Head of caudate nucleus (tissue), 42 donors: ENCODE measurements at regions not wholly inside any gene's neighbourhood (a gene's known extent, or its start where the extent isn't known, plus 50 kb on each side); places are given as distances from the start of the nearest gene placed in this dataset.

Source experiments
- DNase-seq, 42 donors: peaks; one replicate each; pipeline versions ENCODE4 v3.0.0 to v3.0.0-alpha.2; 2020 to 2021; ENCODE audit warnings: mixed read lengths in 7 of 42
- intact Hi-C: fragments of 100-400 bp; cut with DNase I; formaldehyde crosslinking; loops from one replicate; pipeline ENCODE4 v1.15.0; 2022

- intact Hi-C loops = no loop called here
- DNase-seq = peak in 1 of 42 donors; percentile 32
These were observed 172.4 kb downstream of the FBXO15 start for GRCh38 chr18:73975266-73975665.

DNA sequence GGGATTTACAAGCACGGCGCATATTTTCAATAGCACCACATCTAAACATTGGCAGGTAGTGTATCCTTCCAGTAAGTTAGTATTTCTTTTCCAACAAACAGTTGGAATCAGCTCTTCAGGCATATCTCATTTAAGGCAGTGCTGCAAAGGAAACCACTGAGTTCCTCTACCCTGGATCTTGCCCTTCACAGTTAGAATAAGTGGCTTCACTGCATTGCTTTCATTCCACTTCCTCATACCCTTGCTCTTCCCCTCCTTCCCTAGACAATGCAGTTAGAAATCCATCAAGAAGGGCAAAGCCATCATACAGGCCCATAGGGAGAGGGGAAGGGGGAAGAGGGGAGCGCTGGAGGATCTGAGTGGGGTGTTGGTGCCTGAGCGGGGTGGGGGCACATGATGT is 173.7 kb downstream of the FBXO15 start:
- DNase-seq = no peak
- intact Hi-C loops = no loop called here

DNA sequence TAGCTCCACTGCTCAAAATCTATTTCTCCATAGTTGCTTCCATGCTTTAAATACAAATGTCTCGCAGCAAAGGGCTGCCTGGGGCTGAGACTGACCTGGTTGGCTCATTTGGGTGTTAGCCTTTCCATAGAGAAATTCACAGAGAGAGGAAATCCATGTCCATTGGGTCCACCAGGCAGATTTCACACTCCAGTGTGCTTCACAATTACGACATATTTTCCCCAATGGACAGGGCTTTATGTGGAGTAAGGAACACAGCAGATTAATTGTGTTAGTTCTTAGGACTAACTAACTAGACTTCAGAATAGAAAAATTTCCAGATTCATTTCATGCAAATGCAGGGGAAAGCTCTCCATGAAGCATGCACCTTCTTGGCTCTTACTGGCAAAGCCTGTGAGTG is 180.7 kb downstream of the FBXO15 start:
- no peak for DNase-seq
- intact Hi-C loops = no loop called here

GRCh38 chr18:73962256-73962655 is 185.4 kb downstream of the FBXO15 start:
- intact Hi-C loops = no loop called here
- DNase-seq = no peak

DNA sequence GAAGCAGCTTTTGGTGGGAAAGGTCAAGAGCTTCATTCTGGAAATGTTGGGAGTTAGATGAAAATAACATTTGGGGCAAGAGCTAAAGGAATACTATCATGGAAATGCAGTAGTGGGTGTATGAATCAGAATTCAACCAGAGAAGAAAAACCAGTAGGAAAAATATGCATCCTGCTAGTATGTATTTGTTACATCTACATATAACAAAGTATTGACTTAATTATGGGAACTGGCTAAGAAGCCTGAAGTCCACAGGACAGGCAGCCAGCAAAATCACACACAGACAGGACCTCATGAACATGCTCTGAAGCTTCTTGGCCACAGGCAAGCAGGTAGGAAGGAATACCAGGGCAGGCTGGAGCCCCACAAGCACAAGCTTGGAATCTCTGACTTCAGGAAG is 185.8 kb downstream of the FBXO15 start:
- intact Hi-C loops = no loop called here
- DNase-seq = no peak

- DNase-seq = no peak
- intact Hi-C loops = no loop called here
These were observed 188.3 kb downstream of the FBXO15 start for GRCh38 chr18:73959352-73959751.

- intact Hi-C loops = no loop called here
- no peak for DNase-seq
These were observed 193.4 kb downstream of the FBXO15 start for GRCh38 chr18:73954268-73954667.

GRCh38 chr18:73952296-73952946 is 195.2 kb downstream of the FBXO15 start:
- intact Hi-C loops = no loop called here
- peak in 31 of 42 donors; percentile 15 to 77 (median 45) for DNase-seq

- DNase-seq = no peak
- intact Hi-C loops = no loop called here
These were observed 197.4 kb downstream of the FBXO15 start for GRCh38 chr18:73950116-73950700.

DNA sequence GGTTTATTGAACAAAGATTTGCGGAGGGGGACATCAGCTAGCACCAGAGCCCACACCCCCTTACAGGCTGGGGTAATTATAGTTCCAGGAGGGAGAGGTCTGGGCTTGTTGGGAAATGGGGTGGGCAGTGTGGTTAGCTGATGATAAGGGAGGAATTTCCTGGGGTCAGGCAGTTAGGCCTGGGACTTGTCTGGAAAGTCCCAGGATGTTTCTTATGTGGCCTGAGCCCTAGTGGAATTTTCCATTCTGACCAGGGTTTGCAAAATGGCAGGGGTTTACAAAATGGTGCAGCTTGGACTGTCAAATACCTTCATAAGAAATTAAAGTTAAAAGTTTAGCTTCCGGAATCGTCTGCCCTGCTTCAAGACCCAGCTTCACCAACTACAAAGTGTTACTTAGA is 199.1 kb downstream of the FBXO15 start:
- no peak for DNase-seq
- intact Hi-C loops = no loop called here

DNA sequence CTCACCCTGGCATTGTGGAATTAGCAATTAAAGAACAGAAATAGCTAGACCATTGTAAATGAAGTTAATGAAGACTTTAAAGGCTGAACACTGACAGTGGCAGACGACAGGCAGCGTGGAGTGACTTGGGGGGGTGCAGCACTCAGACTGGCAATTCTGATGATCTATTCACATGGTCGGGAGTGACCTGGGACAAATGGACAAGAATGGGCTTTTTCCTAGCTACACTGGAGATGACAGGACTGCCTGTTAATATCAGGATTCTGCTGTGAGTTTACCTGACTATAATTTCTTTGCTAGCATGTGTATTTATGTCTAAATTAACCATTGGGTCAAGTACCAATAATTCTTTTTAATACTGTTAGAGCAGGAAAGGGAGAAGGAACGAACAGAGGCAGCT is 199.6 kb downstream of the FBXO15 start:
- no peak for DNase-seq
- intact Hi-C loops = no loop called here

DNA sequence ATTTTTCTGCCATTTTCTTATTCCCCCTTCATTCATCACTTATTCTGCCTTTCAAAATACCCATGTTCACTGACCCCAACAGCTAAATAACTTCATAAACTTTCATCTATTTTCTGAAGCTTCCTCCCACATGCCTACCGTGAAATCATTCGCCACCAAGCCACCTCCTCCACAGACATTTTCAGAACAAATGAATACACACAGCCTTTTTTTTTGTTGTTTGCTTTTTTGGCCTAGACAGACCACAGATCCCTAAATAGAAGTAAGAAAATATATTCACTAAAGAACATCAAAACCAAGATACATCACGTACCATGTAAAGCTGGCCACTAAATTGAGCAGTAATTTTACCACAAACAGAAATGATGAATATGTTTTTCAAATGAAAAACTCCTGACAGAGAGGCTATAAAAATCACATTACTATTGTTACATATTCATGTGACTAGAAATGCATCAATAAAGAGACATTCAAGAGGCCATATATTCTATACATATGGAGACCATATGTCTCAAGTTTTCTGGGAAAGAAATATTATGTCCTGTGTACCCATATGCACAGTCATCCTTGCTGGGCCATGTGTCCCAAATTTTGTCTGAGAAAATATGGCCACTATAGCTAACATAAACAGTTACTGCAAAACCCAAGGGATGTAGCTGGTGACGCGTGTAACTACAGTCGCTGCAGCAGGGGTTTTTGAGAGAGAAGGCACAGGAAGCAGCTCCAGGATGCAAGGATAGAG is 200.3 kb downstream of the FBXO15 start:
- intact Hi-C loops = no loop called here
- DNase-seq = no peak

DNA sequence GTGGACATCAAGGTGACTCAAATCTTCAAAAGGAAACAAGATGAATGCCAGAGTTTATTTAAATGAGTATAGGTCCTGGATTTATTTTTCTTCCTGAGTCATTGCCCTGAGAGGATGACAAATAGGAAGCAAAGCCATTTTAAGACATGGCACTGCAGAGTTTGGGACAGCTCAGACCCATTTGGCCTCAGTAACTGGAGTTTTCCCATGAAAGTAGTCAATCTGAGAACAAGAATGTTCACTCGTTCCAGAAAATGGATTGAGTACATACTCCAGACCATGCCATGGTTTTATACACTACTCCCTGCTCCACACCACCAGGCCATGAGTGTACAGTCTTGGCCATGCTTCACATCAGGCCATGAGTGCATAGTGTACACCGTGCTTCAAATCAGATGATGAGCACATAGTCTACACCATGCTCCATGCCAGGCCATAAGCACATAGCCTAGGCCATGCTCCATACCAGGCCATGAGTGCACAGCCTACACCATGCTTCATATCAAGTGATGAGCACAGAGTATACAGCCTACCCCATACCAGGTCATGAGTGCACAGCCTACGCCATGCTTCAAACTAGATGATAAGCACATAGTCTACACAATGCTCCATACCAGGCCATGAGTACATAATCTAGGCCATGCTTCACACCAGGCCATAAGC is 202.4 kb downstream of the FBXO15 start:
- DNase-seq = no peak
- intact Hi-C loops = no loop called here

GRCh38 chr18:73944715-73945114 is 202.9 kb downstream of the FBXO15 start:
- no peak for DNase-seq

DNA sequence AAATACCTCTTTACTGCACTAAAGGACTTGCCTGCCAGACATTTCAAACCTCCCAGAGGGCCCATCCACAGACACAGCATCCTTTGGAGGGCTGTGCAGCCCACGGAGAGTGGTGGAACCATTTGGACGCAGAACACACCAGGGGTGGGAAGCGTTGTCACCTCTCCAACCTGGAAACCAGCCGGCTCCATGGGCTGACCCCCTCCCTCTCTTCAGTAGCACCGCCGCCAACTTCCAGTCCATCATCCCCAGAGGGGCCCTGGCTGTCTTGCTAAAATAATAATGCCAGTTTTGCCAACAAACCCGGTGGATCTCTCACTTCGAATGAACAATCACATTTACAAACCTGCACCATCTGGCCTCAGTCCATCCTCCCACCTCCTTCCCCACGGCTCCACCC is 203.9 kb downstream of the FBXO15 start:
- intact Hi-C loops = no loop called here
- no peak for DNase-seq

More at GRCh38 chr18:73944715-73945114, 202.9 kb downstream of the FBXO15 start:
- intact Hi-C loops = no loop called here

- intact Hi-C loops = no loop called here
These were observed 204.7 kb downstream of the FBXO15 start for GRCh38 chr18:73942956-73943355.

GRCh38 chr18:73942081-73942625 is 205.5 kb downstream of the FBXO15 start:
- no peak for DNase-seq
- intact Hi-C loops = no loop called here

More at GRCh38 chr18:73942956-73943355, 204.7 kb downstream of the FBXO15 start:
- DNase-seq = no peak

DNA sequence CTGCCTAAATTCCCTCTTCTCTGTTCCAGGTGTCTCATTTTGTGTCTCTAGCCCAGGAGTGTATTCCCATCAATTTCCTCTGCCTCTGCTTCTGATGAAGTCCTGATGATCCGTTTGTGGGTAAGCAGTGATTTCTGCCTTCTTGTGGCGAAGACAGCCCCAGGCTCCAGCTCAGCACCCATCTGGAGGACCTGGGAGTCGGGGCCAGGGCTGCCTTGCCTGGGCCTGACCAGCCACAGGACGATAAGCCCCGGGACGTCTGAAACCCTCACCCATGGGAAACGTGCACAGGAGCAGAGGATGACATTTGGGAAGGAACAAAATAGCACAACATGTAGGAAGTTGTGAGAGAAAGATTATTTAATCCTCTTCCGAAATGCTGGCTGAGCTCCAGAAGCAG is 206.9 kb downstream of the FBXO15 start:
- intact Hi-C loops = no loop called here
- DNase-seq = no peak

DNA sequence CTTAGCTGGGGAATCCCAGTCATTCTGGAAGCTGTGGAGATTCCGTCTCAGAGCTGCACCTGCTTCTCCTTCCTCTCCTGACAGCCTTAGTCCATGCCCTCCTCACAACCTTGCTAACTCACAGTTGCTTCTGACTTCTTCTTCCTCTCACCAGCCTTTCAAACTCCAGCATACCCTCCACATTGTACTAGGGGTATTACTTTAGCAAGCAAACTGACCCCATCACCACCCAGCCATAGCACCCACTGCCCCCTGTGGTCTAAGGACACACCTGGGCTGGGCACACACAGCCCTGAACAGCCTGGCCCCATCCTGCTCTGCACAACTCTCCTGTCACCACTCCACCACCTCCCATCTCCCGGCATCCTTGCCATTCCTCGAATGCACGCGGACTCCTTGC is 208.2 kb downstream of the FBXO15 start:
- DNase-seq = no peak
- intact Hi-C loops = no loop called here

GRCh38 chr18:73933685-73934084 is 213.9 kb downstream of the FBXO15 start:
- intact Hi-C loops = no loop called here
- no peak for DNase-seq
